Activated B cell treated with CpG ODN at 0.5 μM for 24 hours (primary cell): ENCODE measurements at regions not wholly inside any gene's neighbourhood (a gene's known extent, or its start where the extent isn't known, plus 50 kb on each side); places are given as distances from the start of the nearest gene placed in this dataset.

Experiments used
- ATAC-seq: fragments of 200-7000 bp; cut with Tn5 transposase; one replicate; pipeline ENCODE4 v1.10.0; 2021; ENCODE audit warnings: low read depth, mild to moderate bottlenecking, moderate library complexity
- CTCF ChIA-PET: fragments of 350-600 bp; sonication (Branson Sonifier 250); formaldehyde crosslinking; loops from one replicate; lab custom pipeline; 2021; ENCODE audit warnings: antibody characterized with exemption; lab: Charles Lee
- POLR2A ChIA-PET: fragments of 350-600 bp; sonication (Branson Sonifier 250); formaldehyde crosslinking; loops from one replicate; lab custom pipeline; 2021; ENCODE audit warnings: antibody characterized with exemption; lab: Charles Lee
- DNase-seq: peaks from one replicate; pipeline ENCODE4 v3.0.0; 2022
- H3K27ac Mint-ChIP-seq: one replicate; pipeline ENCODE4 v1.8.0; 2020; ENCODE audit warnings: mixed read lengths
- H3K27me3 Mint-ChIP-seq: one replicate; pipeline ENCODE4 v1.8.0; 2021; ENCODE audit warnings: mixed read lengths
- H3K36me3 Mint-ChIP-seq: one replicate; pipeline ENCODE4 v1.8.0; 2021; ENCODE audit warnings: low read depth, mixed read lengths
- H3K4me1 Mint-ChIP-seq: one replicate; pipeline ENCODE4 v1.8.0; 2021; ENCODE audit warnings: mixed read lengths
- H3K4me3 Mint-ChIP-seq: one replicate; pipeline ENCODE4 v1.8.0; 2020; ENCODE audit warnings: mild to moderate bottlenecking, mixed read lengths
- H3K9me3 Mint-ChIP-seq: one replicate; pipeline ENCODE4 v1.8.0; 2020; ENCODE audit warnings: mixed read lengths
- intact Hi-C: fragments of 100-400 bp; cut with micrococcal nuclease; formaldehyde crosslinking; loops from one replicate; pipeline ENCODE4 v1.15.1; 2024
- TF ChIP-seq, protein P1 (sequence below): fragments of 200-600 bp; IDR thresholded peaks from one replicate; pipeline ENCODE4 v1.8.0; 2022; ENCODE audit warnings: antibody characterized with exemption, mild to moderate bottlenecking

DNA sequence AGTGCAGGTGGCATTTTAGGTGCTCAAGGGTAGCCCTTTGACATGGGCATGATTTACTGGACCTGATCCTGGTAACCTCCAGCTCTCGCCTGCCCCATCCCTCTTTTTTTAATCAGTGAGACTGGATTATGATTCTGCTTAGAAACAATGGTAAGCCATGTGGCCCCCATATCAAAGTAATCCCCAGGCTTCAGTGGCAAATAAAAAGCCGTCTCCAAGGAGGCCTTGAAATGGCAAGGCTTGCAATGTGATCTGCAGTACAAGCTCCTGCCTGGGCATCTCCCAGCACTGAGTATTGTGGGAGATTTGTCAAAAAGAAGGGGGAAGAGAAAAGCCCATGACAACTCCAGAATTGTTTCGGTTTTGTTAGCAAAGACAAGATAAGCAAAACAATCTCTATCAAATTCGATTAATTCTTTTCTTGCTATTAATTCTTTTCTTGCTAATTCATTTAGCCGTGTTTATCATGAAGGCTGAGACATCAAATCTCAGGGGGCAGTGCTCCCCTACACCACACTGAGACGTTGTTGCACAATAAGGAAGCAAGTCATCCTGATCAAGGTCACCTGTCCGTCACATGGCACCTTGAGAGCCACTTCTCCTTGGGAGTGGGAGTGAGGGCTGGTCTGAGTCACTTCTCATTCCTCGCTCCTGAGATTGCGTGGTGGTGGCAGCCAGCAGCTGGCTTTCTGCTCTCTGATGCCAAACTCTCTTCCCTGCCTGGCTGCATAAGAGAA lies 312.7 kb upstream of the GATB start:
- Mint-ChIP-seq H3K27ac (no peak overlapping the region), H3K4me3 (no peak overlapping the region), H3K27me3 (peaks cover 2% of the 10 kb centered on the region), H3K9me3 (no peaks in the 10 kb centered on the region), H3K4me1 (no peaks in the 10 kb centered on the region), H3K36me3 (no peaks in the 10 kb centered on the region)
- TF ChIP-seq, protein P1, sequence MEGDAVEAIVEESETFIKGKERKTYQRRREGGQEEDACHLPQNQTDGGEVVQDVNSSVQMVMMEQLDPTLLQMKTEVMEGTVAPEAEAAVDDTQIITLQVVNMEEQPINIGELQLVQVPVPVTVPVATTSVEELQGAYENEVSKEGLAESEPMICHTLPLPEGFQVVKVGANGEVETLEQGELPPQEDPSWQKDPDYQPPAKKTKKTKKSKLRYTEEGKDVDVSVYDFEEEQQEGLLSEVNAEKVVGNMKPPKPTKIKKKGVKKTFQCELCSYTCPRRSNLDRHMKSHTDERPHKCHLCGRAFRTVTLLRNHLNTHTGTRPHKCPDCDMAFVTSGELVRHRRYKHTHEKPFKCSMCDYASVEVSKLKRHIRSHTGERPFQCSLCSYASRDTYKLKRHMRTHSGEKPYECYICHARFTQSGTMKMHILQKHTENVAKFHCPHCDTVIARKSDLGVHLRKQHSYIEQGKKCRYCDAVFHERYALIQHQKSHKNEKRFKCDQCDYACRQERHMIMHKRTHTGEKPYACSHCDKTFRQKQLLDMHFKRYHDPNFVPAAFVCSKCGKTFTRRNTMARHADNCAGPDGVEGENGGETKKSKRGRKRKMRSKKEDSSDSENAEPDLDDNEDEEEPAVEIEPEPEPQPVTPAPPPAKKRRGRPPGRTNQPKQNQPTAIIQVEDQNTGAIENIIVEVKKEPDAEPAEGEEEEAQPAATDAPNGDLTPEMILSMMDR = no peak
- CTCF ChIA-PET = no interaction called here
- ATAC-seq = no peak
- POLR2A ChIA-PET = no interaction called here
- intact Hi-C loops = no loop called here
- DNase-seq = no peak

DNA sequence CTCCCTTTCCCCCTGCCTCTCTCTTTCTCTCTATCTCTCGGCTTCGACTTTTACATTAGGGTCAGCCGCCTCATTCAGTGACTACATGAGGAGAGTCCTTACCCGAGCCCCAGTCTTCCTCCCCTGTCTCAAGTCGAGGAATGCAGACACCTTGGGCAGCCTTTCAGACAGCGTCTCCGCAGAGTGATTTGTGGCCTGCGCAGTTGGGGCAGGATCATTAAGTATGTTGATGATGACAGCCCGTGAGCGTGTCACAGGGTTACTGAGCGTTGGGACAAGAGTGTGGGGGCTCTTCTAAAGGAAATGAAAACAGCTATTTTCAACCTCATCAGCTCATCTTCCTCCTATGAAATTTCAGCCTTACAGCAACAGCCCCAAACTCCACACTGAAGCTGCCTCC lies 312.1 kb upstream of the GATB start:
- intact Hi-C loops = no loop called here
- TF ChIP-seq, protein P1 = no peak
- DNase-seq (no peak), ATAC-seq (no peak)
- Mint-ChIP-seq H3K4me1 (no peaks in the 10 kb centered on the region), H3K27ac (no peak overlapping the region), H3K9me3 (no peaks in the 10 kb centered on the region), H3K4me3 (no peak overlapping the region), H3K36me3 (no peaks in the 10 kb centered on the region), H3K27me3 (peaks cover 2% of the 10 kb centered on the region)
- CTCF ChIA-PET = no interaction called here
- POLR2A ChIA-PET = no interaction called here

DNA sequence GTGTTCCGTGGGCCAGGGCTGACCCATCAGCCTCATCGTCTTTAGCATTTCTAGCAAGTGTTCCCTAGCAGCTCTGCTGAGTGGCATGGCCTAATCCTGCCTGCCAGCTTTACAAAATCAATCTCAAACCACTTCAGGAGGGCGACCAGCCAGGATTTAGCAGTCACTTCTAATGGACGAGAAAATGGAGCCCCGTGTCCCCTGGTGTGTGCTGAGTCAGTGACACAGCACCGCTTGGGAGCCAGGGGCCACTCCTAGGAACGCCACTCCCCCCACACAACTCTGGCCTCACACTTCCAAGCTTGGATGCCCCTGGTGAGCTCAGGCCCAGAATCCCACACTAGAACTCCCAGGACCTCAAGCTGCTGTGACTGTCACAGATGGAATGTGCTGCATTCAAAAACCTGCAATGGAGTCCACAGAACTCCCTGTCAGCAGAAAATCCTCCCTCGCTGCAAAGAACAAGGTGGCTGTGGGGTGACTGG lies 311.2 kb upstream of the GATB start:
- ChIA-PET POLR2A (no interaction called here), CTCF (no interaction called here)
- intact Hi-C loops = no loop called here
- TF ChIP-seq, protein P1 = no peak
- Mint-ChIP-seq H3K27ac (no peak overlapping the region), H3K4me3 (no peak overlapping the region), H3K27me3 (peaks cover 2% of the 10 kb centered on the region), H3K4me1 (no peaks in the 10 kb centered on the region), H3K9me3 (no peaks in the 10 kb centered on the region), H3K36me3 (no peaks in the 10 kb centered on the region)
- no peak for ATAC-seq
- DNase-seq = no peak

DNA sequence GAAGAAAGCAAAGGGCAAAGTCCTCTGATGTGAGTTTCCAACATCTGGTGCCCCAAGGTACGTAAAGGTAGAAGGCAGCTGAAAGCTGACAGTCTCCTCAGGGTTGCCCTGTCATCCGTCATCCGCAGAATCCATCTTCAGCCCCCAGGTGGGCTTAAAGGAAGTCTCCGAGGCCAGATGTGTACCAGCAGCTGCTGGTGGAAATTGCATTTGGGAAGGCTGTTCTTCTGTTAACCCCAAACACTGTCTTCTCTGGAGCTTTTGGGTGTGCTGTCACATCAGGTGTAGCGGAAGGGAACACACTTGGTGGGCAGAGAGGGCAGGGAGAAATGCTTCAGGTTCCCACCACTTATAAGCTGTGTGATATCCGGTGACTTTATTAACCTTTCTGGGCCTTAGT lies 310.0 kb upstream of the GATB start:
- intact Hi-C loops = no loop called here
- Mint-ChIP-seq H3K27ac (no peak overlapping the region), H3K9me3 (no peaks in the 10 kb centered on the region), H3K4me1 (no peaks in the 10 kb centered on the region), H3K4me3 (no peak overlapping the region), H3K27me3 (peaks cover 2% of the 10 kb centered on the region), H3K36me3 (no peaks in the 10 kb centered on the region)
- DNase-seq (no peak), ATAC-seq (no peak)
- CTCF ChIA-PET = no interaction called here
- POLR2A ChIA-PET = no interaction called here
- TF ChIP-seq, protein P1 = no peak

DNA sequence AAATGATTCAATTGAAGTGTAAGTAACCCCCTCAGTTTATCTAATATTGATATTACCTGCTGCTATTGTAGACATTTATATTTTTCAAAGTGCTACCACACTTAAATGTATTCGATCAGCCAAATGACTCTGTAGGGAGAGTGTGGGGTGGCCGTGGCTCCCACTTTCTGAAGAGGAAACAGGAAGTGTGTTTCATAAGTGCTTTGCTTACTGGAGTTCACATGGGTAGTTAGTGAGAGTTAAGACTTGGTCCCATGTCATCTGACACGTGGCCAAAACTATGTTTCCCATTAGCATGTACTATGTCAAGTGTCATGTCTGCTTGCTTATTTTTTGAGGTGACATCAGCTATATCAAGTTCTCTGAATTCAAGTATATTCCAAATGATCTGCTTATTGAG lies 308.1 kb upstream of the GATB start:
- intact Hi-C loops = no loop called here
- POLR2A ChIA-PET = no interaction called here
- TF ChIP-seq, protein P1 = no peak

More for the DNA sequence above, 308.1 kb upstream of the GATB start:
- DNase-seq (no peak), ATAC-seq (no peak)
- no peak overlapping the region for H3K27ac Mint-ChIP-seq
- no peaks in the 10 kb centered on the region for H3K9me3 Mint-ChIP-seq
- H3K4me1 Mint-ChIP-seq = no peaks in the 10 kb centered on the region
- no peak overlapping the region for H3K4me3 Mint-ChIP-seq
- H3K27me3 Mint-ChIP-seq = no peaks in the 10 kb centered on the region
- no peaks in the 10 kb centered on the region for H3K36me3 Mint-ChIP-seq
- CTCF ChIA-PET = no interaction called here
